ENCODE measurements at regions not wholly inside any gene's neighbourhood (a gene's known extent, or its start where the extent isn't known, plus 50 kb on each side); places are given as distances from the start of the nearest gene placed in this dataset.

- Histone ChIP-seq H3K27ac (ENCODE audit: low read depth, low read length) (no peak overlapping the region), H3K4me1 (ENCODE audit: insufficient read depth, low read length) (no peaks in the 10 kb centered on the region), H3K9ac (ENCODE audit: low read length) (no peak overlapping the region), H3K4me3 (ENCODE audit: low read depth in 1 of 2, low read length in 2 of 2) (no peak overlapping the region), H3K27me3 (ENCODE audit: control insufficient read depth in 1 of 2, insufficient read depth in 2 of 2, low read length in 2 of 2) (no peaks in the 10 kb centered on the region), H3K9me3 (ENCODE audit: low read length) (no peaks in the 10 kb centered on the region), H3K36me3 (ENCODE audit: insufficient read depth, low read length) (no peaks in the 10 kb centered on the region)
Measured at GRCh38 chr4:187204389-187204918, 480.8 kb upstream of the FAT1 start.

- Histone ChIP-seq H3K27me3 (ENCODE audit: control insufficient read depth in 1 of 2, insufficient read depth in 2 of 2, low read length in 2 of 2) (no peaks in the 10 kb centered on the region), H3K4me3 (ENCODE audit: low read depth in 1 of 2, low read length in 2 of 2) (no peak overlapping the region), H3K27ac (ENCODE audit: low read depth, low read length) (no peak overlapping the region), H3K36me3 (ENCODE audit: insufficient read depth, low read length) (no peaks in the 10 kb centered on the region), H3K9ac (ENCODE audit: low read length) (no peak overlapping the region), H3K4me1 (ENCODE audit: insufficient read depth, low read length) (no peaks in the 10 kb centered on the region), H3K9me3 (ENCODE audit: low read length) (no peaks in the 10 kb centered on the region)
Measured at GRCh38 chr4:187207931-187208330, 484.3 kb upstream of the FAT1 start.

DNA sequence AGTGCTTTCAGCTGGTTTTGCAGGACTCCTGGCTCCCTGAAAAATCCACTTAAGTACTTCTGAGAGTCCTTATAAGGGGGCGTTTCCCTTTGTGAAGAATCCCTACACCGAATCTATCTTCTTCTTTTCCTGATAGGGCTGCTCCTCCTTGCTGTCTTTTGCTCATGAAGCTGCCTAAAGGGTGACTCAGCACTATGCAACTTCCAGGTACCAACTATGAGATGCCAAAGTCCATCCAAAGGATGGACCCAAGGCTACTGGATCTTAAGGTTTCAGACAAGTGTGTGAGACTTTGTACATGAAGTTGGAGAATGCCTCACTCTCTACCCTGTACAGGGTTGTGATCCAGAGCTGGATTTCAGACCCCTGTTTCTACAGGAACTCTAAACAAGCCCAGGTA, 485.0 kb upstream of the FAT1 start:
- H3K27ac ChIP-seq (ENCODE audit: low read depth, low read length): no peak overlapping the region
- H3K36me3 ChIP-seq (ENCODE audit: insufficient read depth, low read length): no peaks in the 10 kb centered on the region
- H3K4me3 ChIP-seq (ENCODE audit: low read depth in 1 of 2, low read length in 2 of 2): no peak overlapping the region
- H3K9me3 ChIP-seq (ENCODE audit: low read length): no peaks in the 10 kb centered on the region
- no peaks in the 10 kb centered on the region for H3K4me1 ChIP-seq (ENCODE audit: insufficient read depth, low read length)
- no peak overlapping the region for H3K9ac ChIP-seq (ENCODE audit: low read length)
- H3K27me3 ChIP-seq (ENCODE audit: control insufficient read depth in 1 of 2, insufficient read depth in 2 of 2, low read length in 2 of 2): no peaks in the 10 kb centered on the region

DNA sequence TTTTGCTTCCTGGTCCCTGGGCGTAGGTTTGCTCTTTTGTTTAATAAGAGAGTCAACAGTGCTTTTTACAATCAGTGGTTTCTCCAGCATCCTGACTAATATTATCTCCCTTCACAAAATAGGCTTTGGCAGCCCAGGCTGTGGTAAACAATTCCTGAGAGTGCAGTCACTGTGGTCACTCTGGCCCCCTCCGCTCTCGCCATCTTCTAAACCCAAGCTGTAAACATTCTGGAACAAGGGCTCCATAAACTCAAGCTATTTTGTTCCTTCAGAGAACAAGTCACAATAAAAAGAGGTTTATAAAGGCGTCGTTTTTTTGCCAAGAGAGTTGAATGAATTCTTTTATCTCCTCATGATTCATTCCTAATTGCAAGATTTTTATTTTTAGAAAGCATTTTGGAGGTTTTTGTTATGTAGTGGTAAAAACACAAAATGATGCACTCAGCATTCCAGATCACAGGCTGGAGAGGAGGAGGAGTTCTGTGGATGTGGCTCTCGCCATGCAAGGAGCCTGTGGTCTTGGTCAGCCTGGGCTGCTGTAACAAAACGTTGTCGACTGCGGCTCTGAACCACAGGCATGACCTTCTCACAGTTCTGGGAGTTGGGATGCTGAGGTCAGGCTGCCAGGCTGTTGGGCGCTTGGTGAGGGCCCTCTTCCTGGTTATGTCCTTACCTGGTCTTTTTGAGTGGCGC, 486.4 kb upstream of the FAT1 start:
- Histone ChIP-seq H3K27ac (ENCODE audit: low read depth, low read length) (no peak overlapping the region), H3K9me3 (ENCODE audit: low read length) (no peaks in the 10 kb centered on the region), H3K27me3 (ENCODE audit: control insufficient read depth in 1 of 2, insufficient read depth in 2 of 2, low read length in 2 of 2) (no peaks in the 10 kb centered on the region), H3K4me3 (ENCODE audit: low read depth in 1 of 2, low read length in 2 of 2) (no peak overlapping the region), H3K9ac (ENCODE audit: low read length) (no peak overlapping the region), H3K36me3 (ENCODE audit: insufficient read depth, low read length) (no peaks in the 10 kb centered on the region), H3K4me1 (ENCODE audit: insufficient read depth, low read length) (no peaks in the 10 kb centered on the region)

- no peaks in the 10 kb centered on the region for H3K36me3 ChIP-seq (ENCODE audit: insufficient read depth, low read length)
- H3K27me3 ChIP-seq (ENCODE audit: control insufficient read depth in 1 of 2, insufficient read depth in 2 of 2, low read length in 2 of 2): no peaks in the 10 kb centered on the region
- H3K27ac ChIP-seq (ENCODE audit: low read depth, low read length): no peak overlapping the region
- H3K9me3 ChIP-seq (ENCODE audit: low read length): no peaks in the 10 kb centered on the region
- H3K4me1 ChIP-seq (ENCODE audit: insufficient read depth, low read length): no peaks in the 10 kb centered on the region
- H3K9ac ChIP-seq (ENCODE audit: low read length): no peak overlapping the region
- no peak overlapping the region for H3K4me3 ChIP-seq (ENCODE audit: low read depth in 1 of 2, low read length in 2 of 2)
Measured at GRCh38 chr4:187212446-187213080, 488.9 kb upstream of the FAT1 start.

DNA sequence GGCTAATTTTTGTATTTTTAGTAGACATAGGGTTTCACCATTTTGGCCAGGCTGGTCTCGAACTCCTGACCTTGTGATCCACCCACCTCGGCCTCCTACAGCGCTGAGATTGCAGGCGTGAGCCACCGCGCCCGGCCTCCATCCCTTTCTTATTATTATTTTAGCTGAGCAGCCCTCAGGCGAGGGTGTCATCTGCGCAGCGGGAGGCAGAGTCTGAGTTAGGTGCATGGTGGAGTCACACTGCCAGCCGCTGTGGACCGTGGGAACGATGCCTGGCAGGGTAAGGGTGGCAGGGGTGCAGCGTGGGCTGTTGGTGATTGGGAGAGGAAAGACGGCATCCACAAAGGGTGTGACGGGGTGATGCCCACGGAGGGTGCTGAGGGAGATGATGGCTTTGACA, 491.8 kb upstream of the FAT1 start:
- H3K4me3 ChIP-seq (ENCODE audit: low read depth in 1 of 2, low read length in 2 of 2): no peak overlapping the region
- no peak overlapping the region for H3K9ac ChIP-seq (ENCODE audit: low read length)
- no peaks in the 10 kb centered on the region for H3K27me3 ChIP-seq (ENCODE audit: control insufficient read depth in 1 of 2, insufficient read depth in 2 of 2, low read length in 2 of 2)
- H3K9me3 ChIP-seq (ENCODE audit: low read length): no peaks in the 10 kb centered on the region
- no peaks in the 10 kb centered on the region for H3K4me1 ChIP-seq (ENCODE audit: insufficient read depth, low read length)
- no peak overlapping the region for H3K27ac ChIP-seq (ENCODE audit: low read depth, low read length)
- H3K36me3 ChIP-seq (ENCODE audit: insufficient read depth, low read length): no peaks in the 10 kb centered on the region

GRCh38 chr4:187218705-187219245, 495.1 kb upstream of the FAT1 start:
- no peak overlapping the region for H3K9ac ChIP-seq (ENCODE audit: low read length)
- H3K4me1 ChIP-seq (ENCODE audit: insufficient read depth, low read length): no peaks in the 10 kb centered on the region
- no peaks in the 10 kb centered on the region for H3K9me3 ChIP-seq (ENCODE audit: low read length)
- H3K27me3 ChIP-seq (ENCODE audit: control insufficient read depth in 1 of 2, insufficient read depth in 2 of 2, low read length in 2 of 2): no peaks in the 10 kb centered on the region
- no peak overlapping the region for H3K27ac ChIP-seq (ENCODE audit: low read depth, low read length)
- H3K36me3 ChIP-seq (ENCODE audit: insufficient read depth, low read length): no peaks in the 10 kb centered on the region
- no peak overlapping the region for H3K4me3 ChIP-seq (ENCODE audit: low read depth in 1 of 2, low read length in 2 of 2)

DNA sequence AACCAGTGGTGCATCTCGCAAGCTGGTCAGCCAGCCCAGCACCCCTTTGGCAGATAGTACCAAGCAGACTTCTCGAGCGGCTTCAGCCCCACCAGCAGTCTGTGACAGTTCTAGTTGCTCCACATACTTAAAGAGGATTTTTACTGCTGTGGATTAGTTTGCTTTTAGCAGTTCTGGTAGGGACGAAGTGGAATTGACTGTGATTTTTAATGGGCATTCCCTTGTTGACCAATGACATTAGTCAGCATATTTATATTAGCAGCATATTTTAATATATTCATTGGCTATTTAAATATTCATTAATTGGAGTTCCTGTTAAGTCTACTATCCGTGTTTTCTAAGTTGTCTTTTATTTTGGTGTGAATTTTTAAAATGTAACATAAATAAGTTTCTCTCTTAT, 500.9 kb upstream of the FAT1 start:
- Histone ChIP-seq H3K4me1 (ENCODE audit: insufficient read depth, low read length) (no peaks in the 10 kb centered on the region), H3K36me3 (ENCODE audit: insufficient read depth, low read length) (no peaks in the 10 kb centered on the region), H3K27me3 (ENCODE audit: control insufficient read depth in 1 of 2, insufficient read depth in 2 of 2, low read length in 2 of 2) (no peaks in the 10 kb centered on the region), H3K4me3 (ENCODE audit: low read depth in 1 of 2, low read length in 2 of 2) (no peak overlapping the region), H3K9me3 (ENCODE audit: low read length) (no peaks in the 10 kb centered on the region), H3K27ac (ENCODE audit: low read depth, low read length) (no peak overlapping the region), H3K9ac (ENCODE audit: low read length) (no peak overlapping the region)

DNA sequence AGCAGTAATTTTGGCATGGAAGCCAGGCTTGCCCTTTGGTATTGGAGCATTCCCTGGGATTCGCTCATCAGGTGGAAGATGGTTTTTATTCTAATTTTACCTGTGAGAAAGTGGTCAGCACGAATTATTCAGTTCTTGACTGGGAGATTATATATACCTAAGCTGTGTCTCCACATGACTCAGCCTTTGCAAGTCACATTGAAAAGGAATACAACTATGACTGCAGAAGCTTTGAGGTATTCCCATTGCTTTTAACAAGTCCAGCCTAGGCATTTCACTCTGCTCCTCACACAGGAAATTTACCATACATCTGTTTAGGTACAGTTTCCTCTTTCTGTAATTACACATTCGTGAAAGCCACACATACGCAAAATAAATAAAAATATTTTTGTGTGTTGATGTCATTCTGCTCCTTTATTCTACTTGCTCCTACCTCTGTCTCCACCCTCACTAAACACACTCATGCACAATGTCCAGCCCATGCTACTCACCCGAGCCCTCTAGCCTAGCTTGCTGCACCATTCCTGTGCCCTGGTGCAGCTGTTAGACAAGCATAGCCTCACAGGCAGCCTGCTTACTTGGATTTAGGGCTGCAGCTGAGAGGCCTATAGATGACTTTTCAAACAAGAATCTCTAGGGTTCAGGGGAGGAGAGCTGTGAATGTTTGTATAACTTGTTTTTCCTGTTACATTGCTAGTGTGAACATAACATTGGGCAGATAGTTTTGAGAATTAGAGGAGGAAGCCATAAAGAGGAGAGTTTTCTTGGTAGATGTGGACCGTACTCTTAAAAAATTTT, 504.4 kb upstream of the FAT1 start:
- Histone ChIP-seq H3K36me3 (ENCODE audit: insufficient read depth, low read length) (no peaks in the 10 kb centered on the region), H3K9me3 (ENCODE audit: low read length) (no peaks in the 10 kb centered on the region), H3K27ac (ENCODE audit: low read depth, low read length) (no peak overlapping the region), H3K27me3 (ENCODE audit: control insufficient read depth in 1 of 2, insufficient read depth in 2 of 2, low read length in 2 of 2) (no peaks in the 10 kb centered on the region), H3K4me3 (ENCODE audit: low read depth in 1 of 2, low read length in 2 of 2) (no peak overlapping the region), H3K9ac (ENCODE audit: low read length) (no peak overlapping the region), H3K4me1 (ENCODE audit: insufficient read depth, low read length) (no peaks in the 10 kb centered on the region)

GRCh38 chr4:187232196-187232595, 508.5 kb upstream of the FAT1 start:
- Histone ChIP-seq H3K4me1 (ENCODE audit: insufficient read depth, low read length) (no peaks in the 10 kb centered on the region), H3K9me3 (ENCODE audit: low read length) (no peaks in the 10 kb centered on the region), H3K9ac (ENCODE audit: low read length) (no peak overlapping the region), H3K4me3 (ENCODE audit: low read depth in 1 of 2, low read length in 2 of 2) (no peak overlapping the region), H3K36me3 (ENCODE audit: insufficient read depth, low read length) (no peaks in the 10 kb centered on the region), H3K27me3 (ENCODE audit: control insufficient read depth in 1 of 2, insufficient read depth in 2 of 2, low read length in 2 of 2) (no peaks in the 10 kb centered on the region), H3K27ac (ENCODE audit: low read depth, low read length) (no peak overlapping the region)

DNA sequence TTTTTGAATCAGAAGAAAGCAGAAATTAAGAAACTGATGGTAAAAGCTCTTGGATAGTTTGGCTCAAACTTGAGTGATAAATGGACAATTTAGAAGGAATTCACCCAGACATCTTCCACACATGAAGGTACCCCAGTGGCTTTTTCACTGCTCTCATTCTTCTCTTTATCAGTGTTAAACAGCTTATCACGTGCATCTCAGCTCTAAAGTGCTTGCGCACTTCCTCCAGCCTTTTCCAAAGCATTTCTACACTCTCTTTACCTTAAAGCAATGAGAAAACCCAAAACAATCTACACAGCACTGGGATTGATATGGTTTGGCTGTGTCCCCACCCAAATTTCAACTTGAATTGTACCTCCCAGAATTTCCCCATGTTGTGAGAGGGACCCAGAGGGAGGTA, 509.1 kb upstream of the FAT1 start:
- H3K9ac ChIP-seq (ENCODE audit: low read length): no peak overlapping the region
- no peak overlapping the region for H3K4me3 ChIP-seq (ENCODE audit: low read depth in 1 of 2, low read length in 2 of 2)
- H3K27me3 ChIP-seq (ENCODE audit: control insufficient read depth in 1 of 2, insufficient read depth in 2 of 2, low read length in 2 of 2): no peaks in the 10 kb centered on the region
- no peaks in the 10 kb centered on the region for H3K4me1 ChIP-seq (ENCODE audit: insufficient read depth, low read length)
- H3K9me3 ChIP-seq (ENCODE audit: low read length): no peaks in the 10 kb centered on the region
- no peaks in the 10 kb centered on the region for H3K36me3 ChIP-seq (ENCODE audit: insufficient read depth, low read length)
- no peak overlapping the region for H3K27ac ChIP-seq (ENCODE audit: low read depth, low read length)
